Astrocyte (in vitro differentiated cells and primary cell): ENCODE measurements at regions not wholly inside any gene's neighbourhood (a gene's known extent, or its start where the extent isn't known, plus 50 kb on each side); places are given as distances from the start of the nearest gene placed in this dataset.
A peak's percentile ranks its signal among the peaks of the same experiment; 100 is the strongest.

Experiments used
- DNase-seq: peaks from one replicate; pipeline ENCODE4 v3.0.0-alpha.2; 2010; ENCODE audit warnings: low read depth
- FAIRE-seq: peaks from 2 replicates; lab custom pipeline; 2011; peaks lifted over from hg19 to GRCh38; lab: Jason Lieb, UNC
- H2AFZ ChIP-seq: 2 replicates; pipeline ENCODE4 v1.6.0; 2012; ENCODE audit warnings: low read depth, low read length, inconsistent platforms
- H3K27ac ChIP-seq: 2 replicates; pipeline ENCODE4 v1.5.1; 2011; ENCODE audit warnings: low read depth, low read length, inconsistent platforms
- H3K27me3 ChIP-seq: 2 replicates; pipeline ENCODE4 v1.6.0; 2011; ENCODE audit warnings: low read length, inconsistent platforms; ENCODE audit not compliant: insufficient read depth
- H3K36me3 ChIP-seq: 2 replicates; pipeline ENCODE4 v1.5.1; 2011; ENCODE audit warnings: low read length, inconsistent platforms; ENCODE audit not compliant: insufficient read depth
- H3K4me1 ChIP-seq: 2 replicates; pipeline ENCODE4 v1.5.1; 2011; ENCODE audit warnings: low read length, inconsistent platforms; ENCODE audit not compliant: insufficient read depth
- H3K4me2 ChIP-seq: 2 replicates; pipeline ENCODE4 v1.6.0; 2012; ENCODE audit warnings: low read length, inconsistent platforms
- H3K4me3 ChIP-seq: 2 replicates; pipeline ENCODE4 v1.5.1; 2011; ENCODE audit warnings: low read depth, mild to moderate bottlenecking, low read length, inconsistent platforms; ENCODE audit not compliant: insufficient read depth
- H3K79me2 ChIP-seq: 2 replicates; pipeline ENCODE4 v1.6.0; 2012; ENCODE audit warnings: mild to moderate bottlenecking, low read length, inconsistent platforms; ENCODE audit not compliant: insufficient read depth
- H3K9ac ChIP-seq: 2 replicates; pipeline ENCODE4 v1.6.0; 2012; ENCODE audit warnings: mild to moderate bottlenecking, low read length, inconsistent platforms
- H3K9me3 ChIP-seq: 2 replicates; pipeline ENCODE4 v1.5.1; 2012; ENCODE audit warnings: low read depth, mild to moderate bottlenecking, low read length, inconsistent platforms; ENCODE audit not compliant: insufficient read depth
- H4K20me1 ChIP-seq: 2 replicates; pipeline ENCODE4 v1.6.0; 2012; ENCODE audit warnings: low read length, inconsistent platforms; ENCODE audit not compliant: insufficient read depth
- H3K27ac Mint-ChIP-seq: one replicate; pipeline ENCODE4 v1.8.0; 2021; ENCODE audit warnings: mild to moderate bottlenecking, mixed read lengths; ENCODE audit not compliant: unreplicated experiment
- H3K27me3 Mint-ChIP-seq: one replicate; pipeline ENCODE4 v1.8.0; 2021; ENCODE audit warnings: low read depth, mixed read lengths; ENCODE audit not compliant: unreplicated experiment
- H3K36me3 Mint-ChIP-seq: one replicate; pipeline ENCODE4 v1.8.0; 2021; ENCODE audit warnings: low read depth, mixed read lengths; ENCODE audit not compliant: unreplicated experiment
- H3K4me1 Mint-ChIP-seq: one replicate; pipeline ENCODE4 v1.8.0; 2021; ENCODE audit warnings: low read depth, mixed read lengths; ENCODE audit not compliant: unreplicated experiment
- H3K4me3 Mint-ChIP-seq: one replicate; pipeline ENCODE4 v1.8.0; 2021; ENCODE audit warnings: mild to moderate bottlenecking, moderate library complexity, mixed read lengths; ENCODE audit not compliant: unreplicated experiment
- H3K9me3 Mint-ChIP-seq: one replicate; pipeline ENCODE4 v1.8.0; 2021; ENCODE audit warnings: mild to moderate bottlenecking, mixed read lengths; ENCODE audit not compliant: unreplicated experiment
- CTCF ChIP-seq: IDR thresholded peaks from 2 replicates; pipeline ENCODE4 v1.5.1; 2011; ENCODE audit warnings: low read depth, mild to moderate bottlenecking, inconsistent platforms, low read length, moderate library complexity; ENCODE audit not compliant: insufficient read depth
- EZH2 ChIP-seq: IDR thresholded peaks from 2 replicates; pipeline ENCODE4 v1.6.1; 2012; ENCODE audit warnings: mild to moderate bottlenecking, low read length, inconsistent platforms; ENCODE audit not compliant: insufficient read depth

- no peaks in the 10 kb centered on the region for H3K27me3 Mint-ChIP-seq
- no peaks in the 10 kb centered on the region for H3K9me3 ChIP-seq
- H3K36me3 Mint-ChIP-seq = no peaks in the 10 kb centered on the region
- no peaks in the 10 kb centered on the region for H4K20me1 ChIP-seq
- H3K36me3 ChIP-seq = no peaks in the 10 kb centered on the region
- H3K4me2 ChIP-seq = no peak overlapping the region
- no peak overlapping the region for H3K4me3 ChIP-seq
- no peak overlapping the region for H3K27ac ChIP-seq
- DNase-seq = no peak
- no peaks in the 10 kb centered on the region for H3K9me3 Mint-ChIP-seq
- no peaks in the 10 kb centered on the region for H3K79me2 ChIP-seq
- no peak overlapping the region for H2AFZ ChIP-seq
- no peaks in the 10 kb centered on the region for H3K27me3 ChIP-seq
- no peaks in the 10 kb centered on the region for H3K4me1 ChIP-seq
- H3K4me3 Mint-ChIP-seq = no peak overlapping the region
- H3K27ac Mint-ChIP-seq = no peak overlapping the region
- no peak overlapping the region for H3K9ac ChIP-seq
- peak; percentile 98 for FAIRE-seq
- H3K4me1 Mint-ChIP-seq = no peaks in the 10 kb centered on the region
- no peak for TF ChIP-seq CTCF
- no peak for TF ChIP-seq EZH2
Observed at GRCh38 chrX:36849407-36849806, 158.8 kb upstream of the FAM47C start.

GRCh38 chrX:36856849-36857248 lies 151.3 kb upstream of the FAM47C start:
- peak; percentile 58 for FAIRE-seq
- Histone ChIP-seq H2AFZ (no peak overlapping the region), H4K20me1 (no peaks in the 10 kb centered on the region), H3K27ac (no peak overlapping the region), H3K4me2 (no peak overlapping the region), H3K36me3 (no peaks in the 10 kb centered on the region), H3K9ac (no peak overlapping the region), H3K4me3 (no peak overlapping the region), H3K9me3 (no peaks in the 10 kb centered on the region), H3K4me1 (no peaks in the 10 kb centered on the region), H3K79me2 (no peaks in the 10 kb centered on the region), H3K27me3 (no peaks in the 10 kb centered on the region)
- H3K27me3 Mint-ChIP-seq = no peaks in the 10 kb centered on the region
- TF ChIP-seq CTCF = no peak
- no peak for TF ChIP-seq EZH2
- no peak overlapping the region for H3K4me3 Mint-ChIP-seq
- DNase-seq = no peak
- H3K36me3 Mint-ChIP-seq = no peaks in the 10 kb centered on the region
- H3K4me1 Mint-ChIP-seq = no peaks in the 10 kb centered on the region
- no peaks in the 10 kb centered on the region for H3K9me3 Mint-ChIP-seq
- H3K27ac Mint-ChIP-seq = no peak overlapping the region

- Histone ChIP-seq H3K9ac (no peak overlapping the region), H4K20me1 (no peaks in the 10 kb centered on the region), H3K27ac (no peak overlapping the region), H3K36me3 (no peaks in the 10 kb centered on the region), H3K9me3 (no peaks in the 10 kb centered on the region), H3K4me3 (no peak overlapping the region), H3K27me3 (no peaks in the 10 kb centered on the region), H3K79me2 (no peaks in the 10 kb centered on the region), H3K4me2 (no peak overlapping the region), H2AFZ (no peak overlapping the region), H3K4me1 (no peaks in the 10 kb centered on the region)
- no peak for DNase-seq
- no peak for FAIRE-seq
- Mint-ChIP-seq H3K4me3 (no peak overlapping the region), H3K27ac (peak overlapping the region; percentile 34), H3K4me1 (no peaks in the 10 kb centered on the region), H3K36me3 (no peaks in the 10 kb centered on the region), H3K9me3 (no peaks in the 10 kb centered on the region), H3K27me3 (no peaks in the 10 kb centered on the region)
- TF ChIP-seq CTCF (no peak), EZH2 (no peak)
Observed at GRCh38 chrX:36859231-36859630, 148.9 kb upstream of the FAM47C start.
